ENCODE measurements at regions not wholly inside any gene's neighbourhood (a gene's known extent, or its start where the extent isn't known, plus 50 kb on each side); places are given as distances from the start of the nearest gene placed in this dataset.

DNA sequence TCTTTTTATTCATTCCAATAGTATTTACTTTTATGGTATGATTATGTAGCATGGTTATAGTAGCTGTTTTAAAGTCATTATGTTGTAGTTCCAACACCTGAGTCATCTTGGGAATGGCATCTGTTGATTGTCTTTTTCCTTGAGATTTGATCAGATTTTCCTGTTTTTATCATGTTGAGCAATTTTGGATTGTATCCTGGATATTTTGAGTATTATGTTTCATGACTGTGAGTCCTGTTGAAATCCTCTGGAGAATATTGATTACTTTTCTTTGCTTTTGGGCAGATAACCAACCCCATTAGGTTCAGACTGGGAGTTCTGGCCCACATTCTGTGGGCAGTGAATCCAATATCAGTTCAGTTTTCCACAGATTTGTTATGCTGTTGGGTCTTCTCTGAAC is 163.2 kb upstream of the SPRED2 start:
- TF ChIP-seq RAD21 (IDR thresholded peaks at IDR 0.05; ENCODE audit: low read depth) (no peak), TCF12 (IDR thresholded peaks at IDR 0.05; ENCODE audit: low read depth) (no peak), TAF1 (IDR thresholded peaks at IDR 0.05; ENCODE audit: low read depth) (no peak), EGR1 (IDR thresholded peaks at IDR 0.05) (no peak), CREB1 (IDR thresholded peaks at IDR 0.05; ENCODE audit: low read depth) (no peak), YY1 (IDR thresholded peaks at IDR 0.05; ENCODE audit: low read depth) (no peak)
- TF ChIP-seq, protein P1, sequence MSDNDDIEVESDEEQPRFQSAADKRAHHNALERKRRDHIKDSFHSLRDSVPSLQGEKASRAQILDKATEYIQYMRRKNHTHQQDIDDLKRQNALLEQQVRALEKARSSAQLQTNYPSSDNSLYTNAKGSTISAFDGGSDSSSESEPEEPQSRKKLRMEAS (IDR thresholded peaks at IDR 0.05), result no peak
- TF ChIP-seq, protein P2, sequence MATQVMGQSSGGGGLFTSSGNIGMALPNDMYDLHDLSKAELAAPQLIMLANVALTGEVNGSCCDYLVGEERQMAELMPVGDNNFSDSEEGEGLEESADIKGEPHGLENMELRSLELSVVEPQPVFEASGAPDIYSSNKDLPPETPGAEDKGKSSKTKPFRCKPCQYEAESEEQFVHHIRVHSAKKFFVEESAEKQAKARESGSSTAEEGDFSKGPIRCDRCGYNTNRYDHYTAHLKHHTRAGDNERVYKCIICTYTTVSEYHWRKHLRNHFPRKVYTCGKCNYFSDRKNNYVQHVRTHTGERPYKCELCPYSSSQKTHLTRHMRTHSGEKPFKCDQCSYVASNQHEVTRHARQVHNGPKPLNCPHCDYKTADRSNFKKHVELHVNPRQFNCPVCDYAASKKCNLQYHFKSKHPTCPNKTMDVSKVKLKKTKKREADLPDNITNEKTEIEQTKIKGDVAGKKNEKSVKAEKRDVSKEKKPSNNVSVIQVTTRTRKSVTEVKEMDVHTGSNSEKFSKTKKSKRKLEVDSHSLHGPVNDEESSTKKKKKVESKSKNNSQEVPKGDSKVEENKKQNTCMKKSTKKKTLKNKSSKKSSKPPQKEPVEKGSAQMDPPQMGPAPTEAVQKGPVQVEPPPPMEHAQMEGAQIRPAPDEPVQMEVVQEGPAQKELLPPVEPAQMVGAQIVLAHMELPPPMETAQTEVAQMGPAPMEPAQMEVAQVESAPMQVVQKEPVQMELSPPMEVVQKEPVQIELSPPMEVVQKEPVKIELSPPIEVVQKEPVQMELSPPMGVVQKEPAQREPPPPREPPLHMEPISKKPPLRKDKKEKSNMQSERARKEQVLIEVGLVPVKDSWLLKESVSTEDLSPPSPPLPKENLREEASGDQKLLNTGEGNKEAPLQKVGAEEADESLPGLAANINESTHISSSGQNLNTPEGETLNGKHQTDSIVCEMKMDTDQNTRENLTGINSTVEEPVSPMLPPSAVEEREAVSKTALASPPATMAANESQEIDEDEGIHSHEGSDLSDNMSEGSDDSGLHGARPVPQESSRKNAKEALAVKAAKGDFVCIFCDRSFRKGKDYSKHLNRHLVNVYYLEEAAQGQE (IDR thresholded peaks at IDR 0.05; ENCODE audit: low read depth), result no peak
- TF ChIP-seq, protein P3, sequence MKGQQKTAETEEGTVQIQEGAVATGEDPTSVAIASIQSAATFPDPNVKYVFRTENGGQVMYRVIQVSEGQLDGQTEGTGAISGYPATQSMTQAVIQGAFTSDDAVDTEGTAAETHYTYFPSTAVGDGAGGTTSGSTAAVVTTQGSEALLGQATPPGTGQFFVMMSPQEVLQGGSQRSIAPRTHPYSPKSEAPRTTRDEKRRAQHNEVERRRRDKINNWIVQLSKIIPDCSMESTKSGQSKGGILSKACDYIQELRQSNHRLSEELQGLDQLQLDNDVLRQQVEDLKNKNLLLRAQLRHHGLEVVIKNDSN (IDR thresholded peaks at IDR 0.05), result no peak
